SK-N-SH (cell line): ENCODE measurements at regions not wholly inside any gene's neighbourhood (a gene's known extent, or its start where the extent isn't known, plus 50 kb on each side); places are given as distances from the start of the nearest gene placed in this dataset.

Experiments
- CTCF ChIA-PET: fragments of 300-600, 350-600 bp; formaldehyde crosslinking; extraction: SDS; loops from one replicate; lab custom pipeline; 2021; lab: Yijun Ruan, JAX
- POLR2A ChIA-PET: fragments of 350-600 bp; sonication (Branson Sonifier 250); formaldehyde crosslinking; extraction: SDS; loops from one replicate; lab custom pipeline; 2020; ENCODE audit warnings: antibody characterized with exemption, inconsistent platforms; lab: Yijun Ruan, JAX
- DNase-seq: peaks from one replicate; pipeline ENCODE4 v3.0.0; 2012
- H2AFZ ChIP-seq: fragments of 200-600 bp; sonication (generic); 2 replicates; pipeline ENCODE4 v1.8.1; 2016; ENCODE audit warnings: antibody characterized with exemption, mild to moderate bottlenecking, low read depth
- H3F3A ChIP-seq: fragments of 200-600 bp; sonication (generic); replicated peaks from 2 replicates; pipeline ENCODE3; 2016; ENCODE audit warnings: antibody characterized with exemption, mild to moderate bottlenecking; ENCODE audit not compliant: insufficient read depth
- H3K27ac ChIP-seq, 2 experiments: fragments of 200-500 bp in 1 of 2; fragments of 200-600 bp in 1 of 2; sonication (Bioruptor generic) in 1 of 2; sonication (generic), shearing (Covaris generic) in 1 of 2; 2 replicates each; pipeline versions ENCODE4 v1.5.1 to v1.6.1; 2014 to 2016; ENCODE audit warnings: low read depth in 2 of 2, inconsistent platforms in 1 of 2, low read length in 1 of 2, mild to moderate bottlenecking in 1 of 2, mixed read lengths in 1 of 2
- H3K27me3 ChIP-seq: fragments of 200-600 bp; sonication (generic), shearing (Covaris generic); 2 replicates; pipeline ENCODE4 v1.6.1; 2016; ENCODE audit warnings: mixed run types; ENCODE audit not compliant: insufficient read depth
- H3K36me3 ChIP-seq, 2 experiments: fragments of 200-500 bp in 1 of 2; fragments of 200-600 bp in 1 of 2; sonication (Bioruptor generic) in 1 of 2; sonication (generic) in 1 of 2; replicated peaks in 1 of 2; 2 replicates each; pipeline versions ENCODE3 to v1.5.1; 2014 to 2016; ENCODE audit warnings: low read length in 1 of 2, mild to moderate bottlenecking in 1 of 2; ENCODE audit not compliant: insufficient read depth in 2 of 2, control insufficient read depth in 1 of 2
- H3K4me1 ChIP-seq, 2 experiments: fragments of 200-500 bp in 1 of 2; fragments of 200-600 bp in 1 of 2; sonication (Bioruptor generic) in 1 of 2; sonication (generic), shearing (Covaris generic) in 1 of 2; 2 replicates each; pipeline versions ENCODE4 v1.5.1 to v1.6.1; 2014 to 2016; ENCODE audit warnings: low read depth in 1 of 2, low read length in 1 of 2, mixed run types in 1 of 2; ENCODE audit not compliant: insufficient read depth in 2 of 2, control insufficient read depth in 1 of 2
- H3K4me2 ChIP-seq: fragments of 200-600 bp; sonication (generic), shearing (Covaris generic); 2 replicates; pipeline ENCODE4 v1.6.1; 2017; ENCODE audit warnings: mixed run types
- H3K4me3 ChIP-seq, 2 experiments: fragments of 200-500 bp in 1 of 2; fragments of 200-600 bp in 1 of 2; sonication (Bioruptor generic) in 1 of 2; sonication (generic), shearing (Covaris generic) in 1 of 2; 2 replicates each; pipeline versions ENCODE4 v1.5.1 to v1.8.1; 2014 to 2016; ENCODE audit warnings: low read depth in 2 of 2, inconsistent platforms in 1 of 2, low read length in 1 of 2, mild to moderate bottlenecking in 1 of 2, mixed read lengths in 1 of 2, moderate library complexity in 1 of 2
- H3K79me2 ChIP-seq: fragments of 200-600 bp; sonication (generic); 2 replicates; pipeline ENCODE4 v1.8.1; 2017; ENCODE audit warnings: mild to moderate bottlenecking; ENCODE audit not compliant: insufficient read depth
- H3K9ac ChIP-seq: fragments of 200-600 bp; sonication (generic); 2 replicates; pipeline ENCODE4 v1.6.1; 2017; ENCODE audit warnings: mixed run types
- H3K9me2 ChIP-seq: fragments of 200-600 bp; sonication (generic); 2 replicates; pipeline ENCODE4 v1.6.1; 2017; ENCODE audit warnings: mixed run types
- H3K9me3 ChIP-seq: fragments of 200-600 bp; sonication (generic); 2 replicates; pipeline ENCODE4 v1.6.1; 2017; ENCODE audit warnings: mixed run types, mild to moderate bottlenecking, moderate library complexity
- H4K20me1 ChIP-seq: fragments of 200-600 bp; sonication (generic); 2 replicates; pipeline ENCODE4 v1.6.1; 2017; ENCODE audit warnings: mild to moderate bottlenecking, mixed run types; ENCODE audit not compliant: insufficient read depth
- CTCF ChIP-seq: fragments of 200-600 bp; sonication (generic); IDR thresholded peaks from 2 replicates; pipeline ENCODE4 v1.6.1; 2017; ENCODE audit warnings: antibody characterized with exemption, mild to moderate bottlenecking, moderate library complexity
- ELF1 ChIP-seq: IDR thresholded peaks from 2 replicates; pipeline ENCODE4 v1.4.0; 2012
- EZH2phosphoT487 ChIP-seq: fragments of 200-600 bp; sonication (generic); IDR thresholded peaks from 2 replicates; pipeline ENCODE4 v1.6.1; 2017; ENCODE audit warnings: low read depth, mixed run types, mild to moderate bottlenecking, antibody characterized with exemption, moderate library complexity, borderline replicate concordance
- FOSL2 ChIP-seq: IDR thresholded peaks from 2 replicates; pipeline ENCODE4 v1.4.0; 2012; ENCODE audit warnings: low read depth, mild to moderate bottlenecking, moderate library complexity, borderline replicate concordance
- FOXJ3 ChIP-seq: sonication (generic); formaldehyde crosslinking; IDR thresholded peaks from 2 replicates; pipeline ENCODE4 v1.5.1; 2020; ENCODE audit warnings: mild to moderate bottlenecking, missing genetic modification reagents
- GABPA ChIP-seq: IDR thresholded peaks from 2 replicates; pipeline ENCODE4 v1.4.0; 2012; ENCODE audit warnings: low read depth, mild to moderate bottlenecking
- MAX ChIP-seq: IDR thresholded peaks from 2 replicates; pipeline ENCODE4 v1.4.0; 2012; ENCODE audit warnings: low read depth
- NRF1 ChIP-seq: IDR thresholded peaks from 2 replicates; pipeline ENCODE4 v1.6.1; 2012; ENCODE audit warnings: low read depth, mild to moderate bottlenecking, low read length
- POLR2AphosphoS5 ChIP-seq: IDR thresholded peaks from 2 replicates; pipeline ENCODE4 v1.6.1; 2012; ENCODE audit warnings: low read depth, low read length
- RAD21 ChIP-seq: IDR thresholded peaks from 2 replicates; pipeline ENCODE4 v1.6.1; 2012; ENCODE audit warnings: mild to moderate bottlenecking, low read length
- REST ChIP-seq: IDR thresholded peaks from 2 replicates; pipeline ENCODE4 v1.6.1; 2012; ENCODE audit warnings: mild to moderate bottlenecking, low read depth, low read length, moderate library complexity
- RFX5 ChIP-seq: IDR thresholded peaks from 2 replicates; pipeline ENCODE4 v1.6.1; 2012; ENCODE audit warnings: mild to moderate bottlenecking, improper control_type of control experiment, low read length
- SMC3 ChIP-seq: IDR thresholded peaks from 2 replicates; pipeline ENCODE4 v1.6.1; 2012; ENCODE audit warnings: low read depth, low read length, improper control_type of control experiment
- TCF12 ChIP-seq: IDR thresholded peaks from 2 replicates; pipeline ENCODE4 v1.4.0; 2012
- TEAD4 ChIP-seq: IDR thresholded peaks from 2 replicates; pipeline ENCODE4 v1.4.0; 2012; ENCODE audit warnings: mild to moderate bottlenecking, borderline replicate concordance; ENCODE audit not compliant: insufficient read depth
- USF1 ChIP-seq: IDR thresholded peaks from 2 replicates; pipeline ENCODE4 v1.4.0; 2012; ENCODE audit warnings: low read depth, borderline replicate concordance
- YY1 ChIP-seq: IDR thresholded peaks from 2 replicates; pipeline ENCODE4 v1.4.0; 2012; ENCODE audit warnings: low read depth, mild to moderate bottlenecking
- WGBS: methylation state at CpG from one replicate; pipeline ENCODE4 v1.1.6; 2017; ENCODE audit warnings: low lambda C conversion rate; 5-methylcytosine and 5-hydroxymethylcytosine counted together

GRCh38 chr18:24991141-24992060 lies 360.6 kb downstream of the ZNF521 start:
- no peak for DNase-seq
- Histone ChIP-seq H3K27ac (no peak overlapping the region), H3K27me3 (no peaks in the 10 kb centered on the region), H3F3A (peaks cover 4% of the 10 kb centered on the region), H4K20me1 (no peaks in the 10 kb centered on the region), H3K9me3 (no peaks in the 10 kb centered on the region), H3K4me2 (no peak overlapping the region)
- TF ChIP-seq FOSL2 (no peak), NRF1 (no peak), MAX (no peak), REST (no peak), SMC3 (no peak), YY1 (no peak), CTCF (no peak), RAD21 (no peak), EZH2phosphoT487 (no peak), GABPA (no peak), USF1 (no peak), FOXJ3 (CRISPR knock-in tag) (no peak), TEAD4 (no peak), POLR2AphosphoS5 (no peak), ELF1 (no peak), TCF12 (no peak), RFX5 (no peak)
- TF ChIP-seq, all 33 proteins: peak for 0
- ChIA-PET CTCF (no interaction called here), POLR2A (no interaction called here)
- 81% methylated on average over 14 of the region's 14 CpGs for WGBS
- H3K4me1 ChIP-seq, result peaks cover 0 to 3% of the 10 kb centered on the region in 2 experiments; a peak in 1 of 4 replicates
- H3K79me2 ChIP-seq, result no peaks in the 10 kb centered on the region
- no peak overlapping the region for H3K4me3 ChIP-seq
- H2AFZ ChIP-seq, result no peak overlapping the region
- H3K36me3 ChIP-seq, result no peaks in the 10 kb centered on the region
- H3K9me2 ChIP-seq, result no peaks in the 10 kb centered on the region
- H3K9ac ChIP-seq, result no peak overlapping the region
